ENCODE measurements at regions not wholly inside any gene's neighbourhood (a gene's known extent, or its start where the extent isn't known, plus 50 kb on each side); places are given as distances from the start of the nearest gene placed in this dataset.
A peak's percentile ranks its signal among the peaks of the same experiment; 100 is the strongest.

DNA sequence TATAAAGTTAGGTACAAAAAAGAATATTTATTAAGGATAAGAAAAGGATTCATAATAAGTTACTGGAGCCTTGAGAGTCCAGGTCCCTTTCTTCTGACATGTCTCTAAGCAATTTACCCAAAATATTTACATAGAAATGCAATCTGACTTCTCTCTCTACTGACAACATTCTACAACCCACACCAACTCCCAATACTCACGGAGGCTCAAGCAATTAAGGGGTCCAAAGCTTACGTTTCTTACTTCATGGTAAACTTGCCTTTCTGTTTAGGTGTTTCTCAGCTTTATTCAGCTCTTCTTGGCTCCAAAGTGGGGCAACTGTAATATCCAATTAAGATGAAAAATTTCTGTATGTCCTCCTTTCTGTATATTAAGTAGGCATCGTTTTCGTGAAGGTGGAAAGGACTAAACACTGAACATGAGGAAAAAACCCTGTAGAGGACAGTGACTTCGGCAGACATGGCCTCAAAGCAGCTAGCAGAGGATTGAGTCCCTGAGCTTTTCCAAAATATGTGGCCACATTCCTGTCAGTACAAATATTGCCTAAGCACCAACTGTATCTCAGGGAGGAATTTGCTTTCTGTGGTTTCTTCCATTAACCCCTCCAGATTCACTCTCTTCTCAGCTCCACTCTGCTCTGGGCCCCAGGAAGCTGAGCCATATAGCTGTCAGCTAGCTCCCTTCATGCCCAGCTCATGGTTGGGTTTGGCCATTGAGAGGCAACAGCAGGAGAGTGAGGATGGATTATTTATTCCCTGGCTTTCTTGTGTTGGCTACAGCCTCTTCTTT, 67.9 kb upstream of the GLS start:
- H3K4me3 Mint-ChIP-seq, result no peak overlapping the region
- ATAC-seq (no peak), DNase-seq (ENCODE audit: low spot score) (no peak)
- Histone ChIP-seq H3K79me2 (replicated peaks; ENCODE audit: insufficient read depth) (no peaks in the 10 kb centered on the region), H3F3A (replicated peaks; ENCODE audit: low read depth) (no peaks in the 10 kb centered on the region), H3K4me3 (no peak overlapping the region), H3K27ac (ENCODE audit: low read depth) (no peak overlapping the region), H4K20me1 (replicated peaks; ENCODE audit: insufficient read depth) (no peaks in the 10 kb centered on the region), H3K4me1 (ENCODE audit: insufficient read depth) (no peaks in the 10 kb centered on the region), H3K9me2 (ENCODE audit: insufficient read depth) (peaks cover 12% of the 10 kb centered on the region; the same call in 1 of the 2 replicates), H3K36me3 (ENCODE audit: insufficient read depth) (no peaks in the 10 kb centered on the region), H3K4me2 (no peak overlapping the region), H2AFZ (0 out of 2 replicates have a peak overlapping the region, but pooled peaks have one; percentile 52), H3K27me3 (ENCODE audit: insufficient read depth) (no peaks in the 10 kb centered on the region)
- H3K4me1 Mint-ChIP-seq, result no peaks in the 10 kb centered on the region
- no peaks in the 10 kb centered on the region for H3K36me3 Mint-ChIP-seq (ENCODE audit: low read depth)
- no peak overlapping the region for H3K27ac Mint-ChIP-seq
- no peaks in the 10 kb centered on the region; the same call in 2 of the 3 replicates for H3K9me3 Mint-ChIP-seq
- TF ChIP-seq CREB1 (CRISPR knock-in tag; IDR thresholded peaks at IDR 0.05; ENCODE audit: low read depth) (no peak), ZNF331 (CRISPR knock-in tag; IDR thresholded peaks at IDR 0.05; ENCODE audit: low read depth) (no peak)
- no peaks in the 10 kb centered on the region for H3K27me3 Mint-ChIP-seq (ENCODE audit: insufficient read depth, low read depth, poor library complexity)

DNA sequence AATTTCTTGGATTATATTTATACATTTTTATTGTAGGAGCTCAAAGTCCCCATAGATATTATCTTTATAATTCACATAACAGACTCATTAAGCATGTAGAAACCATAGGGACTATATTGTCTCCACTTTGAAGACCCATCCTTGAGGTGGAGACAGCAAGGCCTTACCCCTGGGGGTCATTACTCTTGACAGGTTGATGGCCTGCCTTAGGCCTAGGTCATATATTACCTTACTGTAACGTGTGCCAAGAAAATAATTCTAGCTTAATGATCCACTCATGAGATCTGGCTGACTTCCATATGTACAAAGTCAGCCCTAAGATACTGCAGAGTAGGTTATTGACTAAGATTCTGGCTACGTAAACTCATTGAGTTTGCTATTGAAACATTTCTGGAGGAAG, 65.4 kb upstream of the GLS start:
- no peaks in the 10 kb centered on the region for H4K20me1 ChIP-seq (replicated peaks; ENCODE audit: insufficient read depth)
- Mint-ChIP-seq H3K9me3 (no peaks in the 10 kb centered on the region; the same call in 2 of the 3 replicates), H3K4me3 (no peak overlapping the region), H3K27ac (no peak overlapping the region), H3K36me3 (ENCODE audit: low read depth) (no peaks in the 10 kb centered on the region), H3K27me3 (ENCODE audit: insufficient read depth, low read depth, poor library complexity) (no peaks in the 10 kb centered on the region), H3K4me1 (no peaks in the 10 kb centered on the region)
- H3K4me1 ChIP-seq (ENCODE audit: insufficient read depth), result no peaks in the 10 kb centered on the region
- no peak for ATAC-seq
- no peaks in the 10 kb centered on the region for H3F3A ChIP-seq (replicated peaks; ENCODE audit: low read depth)
- no peak overlapping the region for H3K4me2 ChIP-seq
- H2AFZ ChIP-seq, result no peak overlapping the region
- H3K79me2 ChIP-seq (replicated peaks; ENCODE audit: insufficient read depth), result no peaks in the 10 kb centered on the region
- no peak overlapping the region for H3K4me3 ChIP-seq
- peaks cover 12% of the 10 kb centered on the region; the same call in 1 of the 2 replicates for H3K9me2 ChIP-seq (ENCODE audit: insufficient read depth)
- TF ChIP-seq ZNF114 (CRISPR knock-in tag; IDR thresholded peaks at IDR 0.05), result no peak
- no peak for TF ChIP-seq EZH2phosphoT487 (IDR thresholded peaks at IDR 0.05; ENCODE audit: unreplicated experiment)
- TF ChIP-seq POLR2AphosphoS5 (IDR thresholded peaks at IDR 0.05; ENCODE audit: low read depth), result no peak
- no peak for TF ChIP-seq EZH2 (IDR thresholded peaks at IDR 0.05; ENCODE audit: low read depth, unreplicated experiment)
- no peak for DNase-seq (ENCODE audit: low spot score)
- no peaks in the 10 kb centered on the region for H3K27me3 ChIP-seq (ENCODE audit: insufficient read depth)
- no peaks in the 10 kb centered on the region for H3K36me3 ChIP-seq (ENCODE audit: insufficient read depth)
- H3K27ac ChIP-seq (ENCODE audit: low read depth), result no peak overlapping the region

DNA sequence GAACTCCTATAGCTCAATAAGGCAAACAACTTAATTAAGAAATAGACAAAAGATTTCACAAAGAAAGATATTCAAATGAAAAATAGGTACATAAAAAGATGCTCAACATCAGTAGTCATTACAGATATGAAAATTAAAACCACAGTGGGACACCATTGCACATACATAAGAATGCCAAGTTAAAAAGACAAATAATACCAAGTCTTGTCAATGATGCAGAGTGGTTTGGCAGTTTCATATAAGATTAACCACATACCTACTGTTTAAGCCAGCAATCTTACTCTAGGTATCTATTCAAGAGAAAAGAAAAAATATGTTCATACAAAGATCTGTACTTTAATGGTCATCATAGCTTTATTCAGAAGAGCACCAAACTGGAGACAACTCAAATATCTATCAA, 63.5 kb upstream of the GLS start:
- no peak for ATAC-seq
- Histone ChIP-seq H3K79me2 (replicated peaks; ENCODE audit: insufficient read depth) (no peaks in the 10 kb centered on the region), H4K20me1 (replicated peaks; ENCODE audit: insufficient read depth) (no peaks in the 10 kb centered on the region), H3K27me3 (ENCODE audit: insufficient read depth) (no peaks in the 10 kb centered on the region), H3K4me3 (no peak overlapping the region), H3K36me3 (ENCODE audit: insufficient read depth) (no peaks in the 10 kb centered on the region), H3K27ac (ENCODE audit: low read depth) (no peak overlapping the region), H3K4me1 (ENCODE audit: insufficient read depth) (no peaks in the 10 kb centered on the region), H3F3A (replicated peaks; ENCODE audit: low read depth) (no peaks in the 10 kb centered on the region), H3K9me2 (ENCODE audit: insufficient read depth) (peaks cover 12% of the 10 kb centered on the region; the same call in 1 of the 2 replicates), H3K4me2 (no peak overlapping the region), H2AFZ (no peak overlapping the region)
- Mint-ChIP-seq H3K9me3 (no peaks in the 10 kb centered on the region; the same call in 2 of the 3 replicates), H3K27ac (no peak overlapping the region), H3K36me3 (ENCODE audit: low read depth) (no peaks in the 10 kb centered on the region), H3K4me1 (no peaks in the 10 kb centered on the region), H3K4me3 (no peak overlapping the region), H3K27me3 (ENCODE audit: insufficient read depth, low read depth, poor library complexity) (no peaks in the 10 kb centered on the region)
- no peak for DNase-seq (ENCODE audit: low spot score)
- TF ChIP-seq STAT1 (IDR thresholded peaks at IDR 0.05; ENCODE audit: unreplicated experiment), result no peak
- no peak for TF ChIP-seq JUNB (IDR thresholded peaks at IDR 0.05; ENCODE audit: unreplicated experiment)
- no peak for TF ChIP-seq ZNF462 (CRISPR knock-in tag; IDR thresholded peaks at IDR 0.05)
- no peak for TF ChIP-seq ZNF331 (CRISPR knock-in tag; IDR thresholded peaks at IDR 0.05; ENCODE audit: low read depth)
- TF ChIP-seq, protein P1, sequence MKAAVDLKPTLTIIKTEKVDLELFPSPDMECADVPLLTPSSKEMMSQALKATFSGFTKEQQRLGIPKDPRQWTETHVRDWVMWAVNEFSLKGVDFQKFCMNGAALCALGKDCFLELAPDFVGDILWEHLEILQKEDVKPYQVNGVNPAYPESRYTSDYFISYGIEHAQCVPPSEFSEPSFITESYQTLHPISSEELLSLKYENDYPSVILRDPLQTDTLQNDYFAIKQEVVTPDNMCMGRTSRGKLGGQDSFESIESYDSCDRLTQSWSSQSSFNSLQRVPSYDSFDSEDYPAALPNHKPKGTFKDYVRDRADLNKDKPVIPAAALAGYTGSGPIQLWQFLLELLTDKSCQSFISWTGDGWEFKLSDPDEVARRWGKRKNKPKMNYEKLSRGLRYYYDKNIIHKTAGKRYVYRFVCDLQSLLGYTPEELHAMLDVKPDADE (IDR thresholded peaks at IDR 0.05), result no peak

Measured in GM23338 (cell line).